Prostate gland (tissue), 2 donors: ENCODE measurements at regions not wholly inside any gene's neighbourhood (a gene's known extent, or its start where the extent isn't known, plus 50 kb on each side); places are given as distances from the start of the nearest gene placed in this dataset.

Experiments
- POLR2A ChIP-seq: fragments of 450-650 bp; IDR thresholded peaks from one replicate; pipeline ENCODE4 v1.6.1; 2016; ENCODE audit warnings: antibody characterized with exemption, mild to moderate bottlenecking
- POLR2AphosphoS5 ChIP-seq: sonication (generic); formaldehyde crosslinking; IDR thresholded peaks from one replicate; pipeline ENCODE4 v1.6.1; 2017; ENCODE audit warnings: antibody characterized with exemption
- TF ChIP-seq, protein P1 (sequence below), 4 experiments: fragments of 200-600 bp in 2 of 4; fragments of 450-650 bp in 2 of 4; sonication (generic) in 2 of 4; IDR thresholded peaks; 1 replicate in 3 of 4; 2 replicates in 1 of 4; pipeline ENCODE4 v1.5.1; 2016 to 2019; ENCODE audit warnings: antibody characterized with exemption in 4 of 4, mild to moderate bottlenecking in 2 of 4, moderate library complexity in 2 of 4

GRCh38 chr6:9851006-9851405, 563.9 kb downstream of the TFAP2A start:
- TF ChIP-seq, protein P1, sequence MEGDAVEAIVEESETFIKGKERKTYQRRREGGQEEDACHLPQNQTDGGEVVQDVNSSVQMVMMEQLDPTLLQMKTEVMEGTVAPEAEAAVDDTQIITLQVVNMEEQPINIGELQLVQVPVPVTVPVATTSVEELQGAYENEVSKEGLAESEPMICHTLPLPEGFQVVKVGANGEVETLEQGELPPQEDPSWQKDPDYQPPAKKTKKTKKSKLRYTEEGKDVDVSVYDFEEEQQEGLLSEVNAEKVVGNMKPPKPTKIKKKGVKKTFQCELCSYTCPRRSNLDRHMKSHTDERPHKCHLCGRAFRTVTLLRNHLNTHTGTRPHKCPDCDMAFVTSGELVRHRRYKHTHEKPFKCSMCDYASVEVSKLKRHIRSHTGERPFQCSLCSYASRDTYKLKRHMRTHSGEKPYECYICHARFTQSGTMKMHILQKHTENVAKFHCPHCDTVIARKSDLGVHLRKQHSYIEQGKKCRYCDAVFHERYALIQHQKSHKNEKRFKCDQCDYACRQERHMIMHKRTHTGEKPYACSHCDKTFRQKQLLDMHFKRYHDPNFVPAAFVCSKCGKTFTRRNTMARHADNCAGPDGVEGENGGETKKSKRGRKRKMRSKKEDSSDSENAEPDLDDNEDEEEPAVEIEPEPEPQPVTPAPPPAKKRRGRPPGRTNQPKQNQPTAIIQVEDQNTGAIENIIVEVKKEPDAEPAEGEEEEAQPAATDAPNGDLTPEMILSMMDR (IDR thresholded peaks at IDR 0.05) = no peak
- TF ChIP-seq POLR2AphosphoS5 (no peak), POLR2A (no peak)
